GM18909 (cell line): ENCODE measurements at regions not wholly inside any gene's neighbourhood (a gene's known extent, or its start where the extent isn't known, plus 50 kb on each side); places are given as distances from the start of the nearest gene placed in this dataset.
"Not testable (repeated sequence)": the region's sequence is repeated elsewhere in the genome, so short reads cannot be mapped to it uniquely, and the experiment has no call there.

ENCODE experiments used
- ATAC-seq: cut with Tn5 transposase; IDR thresholded peaks from one replicate; pipeline ENCODE4 v1.9.1; 2021; ENCODE audit warnings: mild to moderate bottlenecking; ENCODE audit not compliant: unreplicated experiment, poor library complexity

DNA sequence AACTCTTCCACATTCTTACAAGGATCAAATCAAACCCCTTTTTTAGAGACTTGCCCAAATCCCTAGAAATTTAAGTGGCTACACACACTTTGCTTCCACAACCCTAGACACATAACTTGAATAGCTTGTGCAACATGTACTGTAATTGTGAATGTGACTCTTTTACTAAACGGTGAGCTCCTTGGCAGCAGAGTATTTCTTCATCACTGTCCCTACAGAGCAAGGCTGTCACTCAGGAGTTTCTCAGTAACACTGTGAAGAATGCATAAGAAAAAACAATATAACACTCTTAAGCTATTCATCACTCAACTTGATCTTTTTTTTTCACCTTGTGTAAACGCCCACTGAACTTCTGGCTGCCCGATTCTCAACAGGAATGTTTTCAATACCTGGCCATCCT is 53.8 kb upstream of the ADAMTS18 start:
- no peak for ATAC-seq

DNA sequence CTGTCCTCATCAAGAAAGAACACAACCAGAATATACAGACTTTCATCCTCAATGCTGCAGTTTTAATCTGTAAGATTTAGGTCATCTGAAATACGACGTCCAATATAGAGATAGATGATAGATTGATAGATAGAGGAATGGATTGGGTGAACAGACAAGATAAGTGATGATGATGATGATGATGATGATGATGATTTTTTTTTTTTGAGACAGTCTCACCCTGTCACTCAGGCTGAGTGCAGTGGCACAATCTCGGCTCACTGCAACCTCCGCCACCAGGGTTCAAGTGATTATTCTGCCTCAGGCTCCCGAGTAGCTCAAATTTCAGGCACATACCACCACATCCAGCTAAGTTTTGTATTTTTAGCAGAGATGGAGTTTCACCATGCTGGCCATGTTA is 56.3 kb upstream of the ADAMTS18 start:
- ATAC-seq, result no peak

DNA sequence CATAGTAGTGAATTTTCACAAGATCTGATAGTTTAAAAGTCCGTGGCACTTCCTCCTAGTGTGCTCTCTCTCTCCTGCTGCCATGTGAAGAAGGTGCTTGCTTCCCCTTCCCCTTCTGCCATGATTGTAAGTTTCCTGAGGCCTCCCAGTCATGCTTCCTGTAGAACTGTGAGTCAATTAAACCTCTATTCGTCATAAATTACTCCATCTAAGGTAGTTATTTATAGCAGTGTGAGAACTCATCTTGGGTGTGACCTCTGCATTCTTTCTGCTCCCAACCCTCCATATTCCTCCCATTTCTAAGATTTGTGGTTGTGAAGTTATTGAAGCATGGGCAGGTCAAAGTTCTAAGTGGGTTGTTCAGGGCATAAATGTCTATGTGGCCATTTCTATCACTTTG is 62.1 kb upstream of the ADAMTS18 start:
- no peak for ATAC-seq

DNA sequence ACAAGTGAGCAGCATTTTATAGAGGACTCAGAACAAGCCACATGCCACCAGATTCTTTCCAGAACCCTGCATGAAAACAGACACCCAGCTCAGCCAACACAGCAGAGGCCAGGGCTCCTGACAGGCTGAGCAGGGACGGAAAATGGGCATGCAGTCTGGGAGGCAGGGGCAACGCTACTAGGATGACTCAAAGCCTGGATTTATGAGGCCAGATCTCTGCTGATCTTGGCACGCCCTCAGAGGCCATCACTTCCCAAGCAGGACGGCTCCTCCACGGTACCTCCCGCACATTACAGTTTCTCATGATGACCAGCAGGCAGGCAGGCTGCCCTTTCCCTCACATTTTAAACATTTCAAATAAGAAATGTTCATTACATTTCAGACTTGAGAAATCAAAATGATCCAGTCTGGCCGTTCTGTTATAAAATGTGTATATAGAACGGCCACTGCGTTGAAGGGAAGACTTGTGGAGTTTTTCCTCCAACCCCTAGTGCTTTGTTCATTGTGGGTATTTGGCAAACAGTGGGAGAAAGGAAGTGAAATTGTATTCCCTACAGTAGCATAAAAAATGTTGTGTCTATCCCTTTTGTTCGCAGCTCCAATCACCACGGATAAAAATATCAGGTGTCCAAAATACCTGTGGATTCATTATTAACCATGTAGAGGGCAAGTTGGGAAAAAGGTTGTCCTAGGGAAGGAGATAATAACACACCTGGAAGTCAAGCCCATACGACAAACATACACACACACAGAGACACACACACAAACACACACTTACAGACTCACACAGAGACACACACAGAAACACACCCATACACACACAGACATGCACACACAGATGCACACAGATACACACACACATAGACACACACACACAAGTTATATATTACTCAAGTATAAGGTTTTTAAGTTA is 64.8 kb upstream of the ADAMTS18 start:
- ATAC-seq, result no peak

DNA sequence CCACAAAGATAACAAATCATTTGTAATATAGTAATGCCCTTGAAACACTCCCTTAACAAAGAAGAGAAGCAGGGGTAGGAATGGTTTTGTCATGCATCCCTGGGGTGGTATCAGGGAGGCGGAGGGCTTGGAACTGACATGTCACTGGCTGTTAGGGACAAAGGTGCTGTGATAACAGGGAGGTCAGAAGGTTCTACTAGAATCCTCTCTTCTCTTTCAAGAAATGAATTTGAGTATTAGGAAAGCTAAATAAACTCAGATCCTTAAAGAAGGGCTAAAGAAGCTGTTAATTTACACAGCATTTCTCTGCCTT is 65.4 kb upstream of the ADAMTS18 start:
- no peak for ATAC-seq

DNA sequence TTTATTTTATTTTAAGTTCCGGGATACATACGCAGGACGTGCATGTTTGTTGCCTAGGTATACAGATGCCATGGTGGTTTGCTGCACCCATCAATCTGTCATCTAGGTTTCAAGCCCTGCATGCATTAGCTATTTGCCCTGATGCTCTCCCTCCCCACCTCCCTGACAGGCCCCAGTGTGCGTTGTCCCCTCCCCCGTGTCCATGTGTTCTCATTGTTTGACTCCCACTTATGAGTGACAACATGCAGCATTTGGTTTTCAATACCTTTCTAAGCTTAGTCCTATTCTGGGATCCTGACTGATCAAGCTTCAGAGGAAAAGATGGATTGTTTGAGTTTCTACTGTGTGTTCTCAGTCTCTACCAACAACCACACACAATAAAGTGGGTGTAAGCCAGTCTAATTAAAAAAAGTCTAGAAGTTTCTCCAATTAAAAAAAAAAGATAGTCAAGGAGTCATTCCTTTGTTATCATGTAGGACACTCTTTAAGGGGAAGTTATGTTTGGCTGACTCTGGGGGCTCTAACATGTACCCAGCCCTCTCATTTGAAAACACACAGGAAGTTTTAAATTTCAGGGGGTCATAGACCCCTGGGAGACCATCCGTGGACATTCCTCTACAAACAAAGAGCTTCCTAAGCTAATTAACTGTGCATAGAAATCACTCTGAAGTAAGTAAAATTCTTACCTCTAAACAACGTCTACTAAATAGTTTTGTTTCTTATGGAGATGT is 66.3 kb upstream of the ADAMTS18 start:
- ATAC-seq, result no peak

DNA sequence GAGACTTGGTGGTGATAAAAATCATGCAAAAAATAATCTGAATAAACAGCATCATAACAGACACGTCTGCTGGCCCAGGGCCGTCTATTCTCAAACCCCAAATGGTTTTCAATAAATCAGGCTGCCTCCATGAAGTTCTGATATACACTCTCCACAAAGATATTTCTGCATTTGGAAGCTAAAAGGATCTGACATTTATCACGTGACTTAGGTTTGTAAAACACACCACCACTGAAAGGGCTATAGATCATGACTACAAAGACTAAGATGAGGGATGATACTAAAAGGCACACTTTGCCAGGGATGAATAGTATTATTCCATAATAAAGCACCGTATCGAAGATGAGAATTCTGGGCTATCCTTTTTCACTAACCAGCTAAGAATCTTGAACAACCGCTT is 67.6 kb upstream of the ADAMTS18 start:
- ATAC-seq, result no peak

DNA sequence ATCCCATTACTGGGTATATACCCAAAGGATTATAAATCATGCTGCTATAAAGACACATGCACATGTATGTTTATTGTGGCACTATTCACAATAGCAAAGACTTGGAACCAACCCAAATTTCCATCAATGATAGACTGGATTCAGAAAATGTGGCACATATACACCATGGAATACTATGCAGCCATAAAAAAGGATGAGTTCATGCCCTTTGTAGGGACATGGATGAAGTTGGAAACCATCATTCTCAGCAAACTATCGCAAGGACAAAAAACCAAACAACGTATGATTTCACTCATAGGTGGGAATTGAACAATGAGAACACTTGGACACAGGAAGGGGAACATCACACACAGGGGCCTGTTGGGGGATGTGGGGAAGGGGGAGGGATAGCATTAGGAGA is 71.7 kb upstream of the ADAMTS18 start:
- ATAC-seq, result not testable (repeated sequence)

DNA sequence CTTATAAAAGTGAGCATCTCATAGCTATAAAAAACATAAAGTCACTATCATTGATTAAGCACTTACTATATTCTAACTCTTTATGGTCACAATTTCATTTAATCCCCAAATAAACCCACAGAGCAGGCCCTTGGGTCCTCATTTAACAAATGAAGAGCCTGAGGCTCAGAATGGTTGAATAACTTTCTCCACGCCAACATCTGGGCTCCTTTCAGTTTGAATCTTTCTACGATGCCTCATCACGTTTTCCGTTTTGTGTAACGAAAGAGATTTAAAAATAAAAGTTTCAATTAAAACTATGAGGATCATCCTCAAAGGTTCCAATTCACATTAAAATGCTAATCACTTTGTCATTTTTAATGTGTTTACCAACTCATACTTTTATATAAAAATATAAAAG is 74.2 kb upstream of the ADAMTS18 start:
- ATAC-seq, result no peak

DNA sequence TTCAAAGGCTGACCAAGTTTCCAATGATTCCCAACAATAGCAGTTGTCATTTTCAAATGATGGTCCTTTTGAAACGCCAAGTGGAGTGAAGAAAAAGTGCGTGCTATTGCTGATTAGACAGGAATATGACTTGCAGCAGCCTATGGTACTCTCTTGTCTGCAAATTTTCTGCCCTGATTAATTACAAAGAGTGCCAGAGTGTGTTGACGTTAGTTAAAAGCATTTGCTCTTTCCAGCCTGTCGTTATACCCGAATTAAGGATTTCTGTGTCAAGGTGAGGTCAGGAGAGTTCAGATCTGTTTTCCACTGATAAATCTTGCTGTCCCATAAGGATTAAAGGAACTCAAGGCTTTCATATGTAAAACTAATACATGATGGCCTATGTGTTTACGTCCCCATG is 75.0 kb upstream of the ADAMTS18 start:
- ATAC-seq, result no peak

DNA sequence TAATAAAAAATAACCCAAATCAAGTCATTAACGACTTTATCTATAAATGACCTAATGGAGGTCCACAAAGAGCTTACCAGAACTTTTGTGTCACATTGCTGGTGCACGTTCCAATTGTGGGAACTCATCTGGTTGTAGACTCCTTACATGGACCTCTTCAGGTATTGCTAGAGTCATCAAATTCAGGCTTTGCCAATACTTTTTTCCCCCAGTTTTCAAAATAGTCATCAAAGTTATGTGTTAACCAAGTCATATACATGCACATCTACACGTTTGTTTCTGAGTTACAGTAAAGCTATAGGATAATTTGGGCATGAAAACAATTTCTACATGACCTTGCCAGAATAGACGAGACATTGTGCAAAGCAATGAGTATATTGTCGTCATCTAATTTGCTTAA is 76.2 kb upstream of the ADAMTS18 start:
- ATAC-seq, result no peak

DNA sequence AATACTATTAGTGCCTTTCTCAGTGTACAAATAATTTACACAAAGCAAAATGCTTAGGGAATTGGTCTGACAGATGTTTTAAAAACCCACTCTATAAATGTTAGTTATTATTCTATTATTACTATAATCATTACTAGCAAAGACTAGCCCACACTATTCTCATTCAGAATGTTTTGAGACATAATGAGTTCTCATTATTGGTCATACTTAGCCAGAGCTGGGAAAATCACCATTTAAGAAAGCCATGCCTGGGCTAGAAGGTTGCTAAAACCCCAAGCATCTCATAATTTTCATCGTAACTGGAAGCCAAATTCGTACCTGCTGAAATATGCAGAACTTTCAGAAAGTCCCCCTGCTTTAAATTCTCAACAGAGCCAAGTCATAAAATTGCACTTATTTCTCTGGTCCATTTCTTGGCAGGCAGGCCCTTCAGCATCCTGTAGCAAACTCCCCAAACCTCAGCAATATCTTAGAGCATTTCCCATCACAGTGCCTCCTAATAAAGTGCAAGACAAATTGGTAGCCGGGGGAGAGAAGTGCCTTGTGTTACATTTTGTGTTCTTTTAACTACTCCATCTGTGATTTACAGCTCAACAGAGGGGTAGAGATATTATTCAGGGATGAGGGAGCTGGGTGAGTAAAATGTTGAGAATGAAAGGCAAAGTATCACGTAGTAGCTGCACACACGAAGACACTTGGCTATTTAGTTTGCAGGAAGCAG is 79.8 kb upstream of the ADAMTS18 start:
- no peak for ATAC-seq

DNA sequence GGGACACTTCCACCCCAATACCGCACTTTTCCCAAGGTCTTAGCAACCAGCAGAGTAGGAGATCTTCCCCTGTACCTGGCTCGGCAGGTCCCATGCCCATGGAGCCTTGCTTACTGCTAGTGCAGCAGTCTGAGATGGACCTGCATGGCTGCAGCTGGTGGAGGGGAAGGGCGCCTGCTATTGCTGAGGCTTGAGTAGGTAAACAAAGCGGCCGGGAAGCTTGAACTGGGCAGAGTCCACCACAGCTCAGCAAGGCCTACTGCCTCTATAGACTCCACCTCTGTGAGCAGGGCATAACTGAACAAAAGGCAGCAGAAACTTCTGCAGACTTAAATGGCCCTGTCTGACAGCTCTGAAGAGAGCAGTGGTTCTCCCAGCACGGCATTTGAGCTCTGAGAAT is 90.4 kb upstream of the ADAMTS18 start:
- not testable (repeated sequence) for ATAC-seq

DNA sequence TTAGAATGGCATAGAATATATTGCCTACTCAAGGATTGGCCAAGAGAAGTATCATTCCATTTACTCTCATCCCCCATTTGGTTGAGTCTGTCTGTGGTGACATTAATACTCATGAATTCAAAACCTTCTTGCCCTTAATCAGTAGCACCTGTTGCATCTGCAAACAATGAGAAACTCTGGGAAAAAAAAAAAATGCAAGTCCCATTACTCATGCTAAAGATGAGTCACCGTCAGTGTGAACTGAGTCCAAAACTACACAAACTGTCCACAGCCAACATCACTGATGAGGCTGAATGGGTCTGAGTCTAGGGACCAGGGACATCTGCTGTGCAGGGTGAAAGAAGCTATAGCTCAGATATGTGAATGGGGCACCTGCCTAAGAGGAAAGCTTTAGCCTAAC is 96.9 kb upstream of the ADAMTS18 start:
- no peak for ATAC-seq

DNA sequence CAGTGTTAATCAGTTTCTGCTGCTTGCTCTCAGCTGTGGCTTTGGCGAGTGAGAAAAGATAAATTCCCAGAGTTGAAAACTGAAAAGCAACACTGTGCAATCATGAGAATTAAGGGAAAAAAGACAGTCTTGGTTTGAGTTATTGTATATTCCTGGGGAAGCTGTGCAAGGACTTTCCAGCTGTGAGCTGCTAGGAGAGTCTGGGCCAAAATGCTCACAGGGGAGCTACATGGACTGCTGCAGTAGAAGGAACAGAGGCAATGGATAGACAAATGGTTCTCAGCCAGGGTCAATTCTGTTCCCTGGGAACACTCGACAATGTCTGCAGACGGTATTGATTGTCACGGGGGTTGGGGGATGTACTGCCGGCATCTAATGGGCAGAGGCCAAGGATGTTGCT is 102.0 kb upstream of the ADAMTS18 start:
- ATAC-seq, result no peak

DNA sequence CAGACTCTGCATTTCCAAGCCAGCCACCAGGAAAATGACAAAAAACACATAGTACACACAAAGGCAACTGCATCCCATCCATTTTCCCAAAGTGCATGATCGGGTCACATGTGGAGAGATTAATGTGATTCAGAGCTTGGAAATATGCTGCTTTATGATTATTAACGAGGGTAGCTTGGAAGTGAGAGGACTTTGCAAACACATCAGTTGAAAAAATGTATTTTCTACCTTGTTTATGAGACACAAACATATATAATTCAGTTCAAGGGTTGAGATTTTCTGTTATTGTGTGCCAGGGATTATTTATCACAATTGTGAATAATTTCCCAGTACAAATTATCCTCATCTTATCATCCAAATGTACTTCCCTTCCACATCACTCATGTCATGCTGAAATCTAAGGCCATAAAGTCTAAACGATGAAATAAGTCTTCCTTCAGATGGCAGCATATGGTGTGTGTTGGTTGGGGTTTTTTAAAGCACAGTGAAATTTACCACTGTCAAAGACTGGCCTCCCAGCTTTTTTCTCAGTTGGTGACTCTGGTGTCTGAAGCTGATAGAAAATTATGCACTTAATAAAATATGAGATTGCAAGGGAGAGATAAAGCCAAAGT is 104.7 kb upstream of the ADAMTS18 start:
- ATAC-seq, result no peak

DNA sequence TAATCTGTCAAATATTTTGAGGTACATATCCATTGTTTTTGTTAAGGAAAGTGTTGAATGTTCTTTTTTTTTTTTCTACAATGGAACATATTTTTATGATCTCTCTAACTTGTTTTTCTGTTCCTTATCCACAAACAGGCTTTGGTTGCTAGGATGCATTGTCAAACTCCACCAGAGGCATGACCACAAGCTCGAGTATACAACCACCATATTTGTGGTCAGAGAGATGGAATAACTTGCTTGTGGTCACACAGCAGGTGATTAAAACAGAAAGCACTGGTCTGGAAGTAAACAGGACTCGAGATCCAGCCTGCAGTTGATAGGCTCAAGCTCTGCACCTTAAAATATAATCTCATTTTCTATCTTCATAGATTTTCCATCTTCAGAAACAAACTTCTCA is 105.8 kb upstream of the ADAMTS18 start:
- ATAC-seq, result no peak

DNA sequence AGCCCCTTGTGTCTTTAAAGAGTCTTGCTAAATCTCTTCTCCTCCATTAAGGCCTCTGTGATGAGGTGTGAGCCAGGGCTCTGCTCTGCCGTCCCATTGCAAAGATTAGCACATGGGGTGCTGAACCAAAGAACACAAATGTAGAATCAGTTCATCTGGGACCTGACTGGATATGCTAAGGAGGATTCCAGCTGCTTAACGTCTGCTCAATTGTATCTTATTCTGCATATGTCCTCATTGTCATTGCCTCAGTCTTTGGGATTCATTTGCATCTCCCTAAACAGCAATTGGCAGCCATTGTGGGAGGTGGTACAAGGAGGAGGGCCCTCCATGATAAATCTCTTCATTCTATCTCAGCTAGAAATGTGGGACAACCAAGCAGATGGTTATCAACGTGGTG is 106.3 kb upstream of the ADAMTS18 start:
- no peak for ATAC-seq

DNA sequence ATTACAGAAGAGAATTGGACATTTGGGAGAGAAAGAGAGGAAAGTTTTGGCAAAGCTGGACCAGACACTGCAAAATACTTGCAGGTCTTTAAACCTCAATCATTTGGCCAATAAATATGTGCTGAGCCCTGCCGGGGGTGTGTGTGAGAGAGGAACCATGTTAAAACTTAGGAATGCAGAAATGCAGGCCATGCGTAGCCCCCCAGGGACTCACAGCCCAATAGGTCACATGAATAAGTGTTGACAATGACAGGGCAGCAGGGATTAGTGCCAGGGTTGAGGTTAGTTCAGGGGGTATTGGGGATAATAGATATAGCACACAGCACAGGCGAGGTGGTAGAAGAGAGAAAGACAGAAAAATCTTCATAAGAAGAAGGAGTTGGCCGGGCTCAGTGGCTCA is 113.3 kb upstream of the ADAMTS18 start:
- ATAC-seq, result no peak

DNA sequence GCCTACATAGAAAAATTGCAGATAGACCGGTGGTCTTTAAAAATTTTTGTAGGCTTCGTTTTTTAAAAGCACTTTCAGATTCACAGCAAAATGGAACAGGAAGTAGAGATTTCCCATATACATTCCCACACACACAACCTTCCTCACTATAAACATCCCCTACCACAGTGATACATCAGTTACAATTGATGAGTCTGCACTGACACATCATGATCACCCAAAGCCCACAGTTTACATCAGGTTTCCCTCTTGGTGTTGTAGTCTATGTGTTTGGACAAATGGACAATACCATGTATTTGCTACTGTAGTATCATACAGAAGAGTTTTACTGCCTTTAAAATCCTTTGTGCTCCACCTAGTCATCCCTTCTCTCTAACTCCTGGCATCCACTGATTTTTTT is 113.9 kb upstream of the ADAMTS18 start:
- no peak for ATAC-seq

DNA sequence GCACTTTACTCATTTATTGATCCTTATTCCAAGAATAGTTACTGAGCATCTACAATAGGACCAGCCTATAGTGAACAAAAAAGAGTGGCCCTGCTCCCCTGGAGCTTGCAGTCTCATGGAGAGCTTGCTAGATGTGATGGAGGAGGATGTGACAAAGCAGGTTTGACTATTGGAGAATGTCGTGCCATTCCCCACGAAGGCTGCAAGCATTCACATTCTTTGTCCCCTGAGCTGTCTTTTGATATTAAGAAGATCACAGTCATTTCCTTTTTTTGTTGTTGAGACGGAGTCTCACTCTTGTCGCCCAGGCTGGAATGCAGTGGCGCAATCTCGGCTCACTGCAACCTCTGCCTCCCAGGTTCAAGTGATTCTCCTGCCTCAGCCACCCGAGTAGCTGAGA is 115.0 kb upstream of the ADAMTS18 start:
- ATAC-seq, result no peak
